ENCODE measurements at regions not wholly inside any gene's neighbourhood (a gene's known extent, or its start where the extent isn't known, plus 50 kb on each side); places are given as distances from the start of the nearest gene placed in this dataset.

DNA sequence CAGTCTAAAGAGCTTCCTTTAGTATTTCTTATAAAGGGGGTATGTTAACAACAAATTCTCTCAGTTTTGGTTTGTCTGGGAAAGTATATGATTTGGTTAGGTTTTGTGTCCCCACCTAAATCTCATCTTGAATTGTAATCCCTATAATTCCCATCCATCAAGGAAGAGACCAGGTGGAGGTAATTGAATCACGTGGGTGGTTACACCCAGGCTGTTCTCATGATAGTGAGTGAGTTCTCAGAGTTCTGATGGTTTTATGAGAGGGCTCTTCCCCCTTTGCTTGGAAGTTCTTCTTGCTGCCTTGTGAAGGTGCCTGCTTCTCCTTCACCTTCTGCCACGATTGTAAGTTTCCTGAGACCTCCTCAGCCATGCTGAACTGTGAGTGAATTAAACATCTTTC is 109.1 kb downstream of the MACIR start:
- ChIA-PET CTCF (interaction anchor here (1.0 kb wide), 1 partner anchor 8 kb away, joined by 3 read pairs; no protein-coding TSS in a partner anchor), POLR2A (no interaction called here)
- TF ChIP-seq TARDBP (IDR thresholded peaks at IDR 0.05) (no peak), SP1 (IDR thresholded peaks at IDR 0.05) (no peak), FOXM1 (IDR thresholded peaks at IDR 0.05; ENCODE audit: borderline replicate concordance) (no peak), FOXK2 (IDR thresholded peaks at IDR 0.05) (no peak), ARNT (IDR thresholded peaks at IDR 0.05) (no peak), SUZ12 (IDR thresholded peaks at IDR 0.05) (no peak), CTBP1 (IDR thresholded peaks at IDR 0.05; ENCODE audit: borderline replicate concordance) (no peak), BHLHE40 (IDR thresholded peaks at IDR 0.05; ENCODE audit: borderline replicate concordance) (no peak), ELF4 (IDR thresholded peaks at IDR 0.05) (no peak), FOXA1 (IDR thresholded peaks at IDR 0.05) (no peak), NFRKB (IDR thresholded peaks at IDR 0.05) (no peak), ZNF384 (IDR thresholded peaks at IDR 0.05) (no peak), LEF1 (IDR thresholded peaks at IDR 0.05; ENCODE audit: borderline replicate concordance) (no peak), HDGF (IDR thresholded peaks at IDR 0.05; ENCODE audit: borderline replicate concordance) (no peak), PKNOX1 (IDR thresholded peaks at IDR 0.05) (no peak), L3MBTL2 (conservative IDR thresholded peaks at IDR 0.05) (no peak)
- no peak for DNase-seq (ENCODE audit: extremely low spot score)

- POLR2A ChIA-PET: no interaction called here
- TF ChIP-seq FOXA1 (IDR thresholded peaks at IDR 0.05) (no peak), LEF1 (IDR thresholded peaks at IDR 0.05; ENCODE audit: borderline replicate concordance) (no peak), TARDBP (IDR thresholded peaks at IDR 0.05) (no peak), FOXK2 (IDR thresholded peaks at IDR 0.05) (no peak), FOXM1 (IDR thresholded peaks at IDR 0.05; ENCODE audit: borderline replicate concordance) (no peak), CTBP1 (IDR thresholded peaks at IDR 0.05; ENCODE audit: borderline replicate concordance) (no peak), BHLHE40 (IDR thresholded peaks at IDR 0.05; ENCODE audit: borderline replicate concordance) (no peak), PKNOX1 (IDR thresholded peaks at IDR 0.05) (no peak), NFRKB (IDR thresholded peaks at IDR 0.05) (no peak), SUZ12 (IDR thresholded peaks at IDR 0.05) (no peak), L3MBTL2 (conservative IDR thresholded peaks at IDR 0.05) (no peak)
- CTCF ChIA-PET: interaction anchor here (1.0 kb wide), 1 partner anchor 9 kb away, joined by 3 read pairs; no protein-coding TSS in a partner anchor
- DNase-seq (ENCODE audit: extremely low spot score): no peak
Observed at GRCh38 chr5:103366918-103367549, 108.5 kb downstream of the MACIR start.

DNA sequence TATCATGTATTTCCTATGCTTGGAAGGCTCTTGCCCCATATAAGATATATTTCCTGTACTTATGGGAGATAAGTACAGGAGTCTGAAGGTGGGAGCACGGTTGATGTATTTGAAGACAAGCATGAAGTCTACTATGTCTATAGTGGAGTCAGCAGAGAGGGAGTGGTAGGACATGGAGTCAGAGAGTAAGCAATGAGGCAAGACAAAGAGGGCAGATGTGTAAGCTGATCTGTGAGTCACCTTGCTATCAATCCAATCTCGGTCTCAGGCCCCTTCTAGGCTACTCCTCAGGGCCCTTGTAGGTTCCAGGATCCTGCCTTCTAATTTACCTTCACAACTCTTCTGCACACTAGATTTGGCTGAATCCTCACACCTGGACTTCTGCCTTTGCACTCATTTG is 105.5 kb downstream of the MACIR start:
- CTCF ChIA-PET: no interaction called here
- TF ChIP-seq SP1 (IDR thresholded peaks at IDR 0.05) (no peak), L3MBTL2 (conservative IDR thresholded peaks at IDR 0.05) (no peak)
- DNase-seq (ENCODE audit: extremely low spot score): no peak
- POLR2A ChIA-PET: no interaction called here

- ChIA-PET CTCF (no interaction called here), POLR2A (no interaction called here)
- DNase-seq (ENCODE audit: extremely low spot score): no peak
- no peak for TF ChIP-seq CTBP1 (IDR thresholded peaks at IDR 0.05; ENCODE audit: borderline replicate concordance)
- no peak for TF ChIP-seq FOXK2 (IDR thresholded peaks at IDR 0.05)
- no peak for TF ChIP-seq PKNOX1 (IDR thresholded peaks at IDR 0.05)
- no peak for TF ChIP-seq TARDBP (IDR thresholded peaks at IDR 0.05)
- TF ChIP-seq ARNT (IDR thresholded peaks at IDR 0.05): no peak
- TF ChIP-seq L3MBTL2 (conservative IDR thresholded peaks at IDR 0.05): no peak
- no peak for TF ChIP-seq SUZ12 (IDR thresholded peaks at IDR 0.05)
- TF ChIP-seq LEF1 (IDR thresholded peaks at IDR 0.05; ENCODE audit: borderline replicate concordance): no peak
- TF ChIP-seq SP1 (IDR thresholded peaks at IDR 0.05): no peak
Observed at GRCh38 chr5:103362211-103362610, 103.6 kb downstream of the MACIR start.

DNA sequence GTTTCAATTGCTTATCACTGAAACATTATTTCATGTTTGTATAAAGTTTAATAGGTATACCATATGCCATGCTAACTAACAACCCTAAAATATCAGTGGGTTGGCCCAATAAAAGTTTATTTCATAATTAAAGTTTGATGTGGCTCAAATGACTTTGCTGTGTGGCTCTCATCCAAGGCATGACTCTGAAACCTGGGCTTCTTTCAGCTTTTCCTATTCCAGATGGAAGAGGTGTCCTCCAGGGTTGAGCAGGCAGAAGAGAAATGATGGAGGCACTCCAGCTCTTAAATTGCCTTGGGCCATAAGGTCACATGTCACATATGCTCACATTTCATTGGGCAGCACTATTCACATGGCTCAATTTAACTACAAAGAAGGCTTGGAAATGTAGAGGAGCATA is 101.9 kb downstream of the MACIR start:
- DNase-seq (ENCODE audit: extremely low spot score): no peak
- POLR2A ChIA-PET: no interaction called here
- CTCF ChIA-PET: no interaction called here
- TF ChIP-seq NFRKB (IDR thresholded peaks at IDR 0.05) (no peak), HDGF (IDR thresholded peaks at IDR 0.05; ENCODE audit: borderline replicate concordance) (no peak), FOXA1 (IDR thresholded peaks at IDR 0.05) (no peak), CTBP1 (IDR thresholded peaks at IDR 0.05; ENCODE audit: borderline replicate concordance) (no peak), FOXM1 (IDR thresholded peaks at IDR 0.05; ENCODE audit: borderline replicate concordance) (no peak), PKNOX1 (IDR thresholded peaks at IDR 0.05) (no peak), L3MBTL2 (conservative IDR thresholded peaks at IDR 0.05) (no peak)

DNA sequence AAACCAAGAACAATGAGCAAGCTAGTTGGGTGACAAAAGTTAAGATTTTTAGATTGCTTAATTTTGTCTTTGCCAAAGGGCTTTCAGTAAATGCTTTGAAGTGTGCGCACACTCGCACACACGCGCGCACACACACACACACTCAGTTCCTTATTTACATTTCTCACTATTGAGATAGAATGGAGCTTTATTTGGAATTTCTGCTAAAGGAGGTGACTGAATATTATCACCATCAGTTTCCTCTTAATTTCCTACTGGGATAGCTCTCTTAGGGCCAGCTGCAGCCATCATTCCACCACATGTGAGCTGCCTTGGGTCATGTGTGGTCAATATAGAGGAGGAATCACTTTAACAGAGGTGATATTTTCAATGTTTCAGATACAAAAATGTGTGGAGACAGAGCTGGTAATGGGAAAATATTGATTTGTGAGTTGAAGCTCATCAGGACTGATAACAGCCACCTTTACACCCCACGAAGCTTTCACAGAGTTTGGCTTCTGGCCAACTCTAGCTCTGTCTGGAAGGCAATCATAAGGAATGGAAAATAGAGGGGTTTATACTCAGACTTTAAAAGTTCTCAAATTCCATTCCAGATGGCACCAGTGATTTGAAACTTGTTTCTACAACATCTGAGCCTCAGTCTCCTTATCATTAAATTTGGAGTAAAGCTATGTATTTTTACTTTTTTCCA is 99.9 kb downstream of the MACIR start:
- TF ChIP-seq FOXA1 (IDR thresholded peaks at IDR 0.05): no peak
- no peak for TF ChIP-seq HDGF (IDR thresholded peaks at IDR 0.05; ENCODE audit: borderline replicate concordance)
- TF ChIP-seq ARNT (IDR thresholded peaks at IDR 0.05): no peak
- no peak for TF ChIP-seq L3MBTL2 (conservative IDR thresholded peaks at IDR 0.05)
- TF ChIP-seq BHLHE40 (IDR thresholded peaks at IDR 0.05; ENCODE audit: borderline replicate concordance): no peak
- no peak for TF ChIP-seq LEF1 (IDR thresholded peaks at IDR 0.05; ENCODE audit: borderline replicate concordance)
- no peak for TF ChIP-seq ELF4 (IDR thresholded peaks at IDR 0.05)
- no peak for TF ChIP-seq FOXM1 (IDR thresholded peaks at IDR 0.05; ENCODE audit: borderline replicate concordance)
- TF ChIP-seq TARDBP (IDR thresholded peaks at IDR 0.05): no peak
- no peak for TF ChIP-seq CTBP1 (IDR thresholded peaks at IDR 0.05; ENCODE audit: borderline replicate concordance)
- TF ChIP-seq NFRKB (IDR thresholded peaks at IDR 0.05): no peak
- no peak for TF ChIP-seq ZNF384 (IDR thresholded peaks at IDR 0.05)
- DNase-seq (ENCODE audit: extremely low spot score): no peak
- CTCF ChIA-PET: no interaction called here
- POLR2A ChIA-PET: interaction anchor here (1.1 kb wide), 1 partner anchor 239 kb away, joined by 3 read pairs; the partner anchor contains the start of genes GIN1 and PPIP5K2
